DOHH2 (cell line): ENCODE measurements at regions not wholly inside any gene's neighbourhood (a gene's known extent, or its start where the extent isn't known, plus 50 kb on each side); places are given as distances from the start of the nearest gene placed in this dataset.

Experiments used
- H3F3A ChIP-seq: fragments of 200-600 bp; sonication (generic), shearing (Covaris generic); 2 replicates; pipeline ENCODE4 v1.6.0; 2016; ENCODE audit warnings: antibody characterized with exemption, mild to moderate bottlenecking; ENCODE audit not compliant: control insufficient read depth, insufficient read depth
- H3K27ac ChIP-seq: fragments of 200-600 bp; sonication (generic); 2 replicates; pipeline ENCODE4 v1.5.1; 2014; ENCODE audit warnings: low read depth, mild to moderate bottlenecking, low read length, moderate library complexity
- H3K27me3 ChIP-seq: fragments of 200-600 bp; sonication (generic); 2 replicates; pipeline ENCODE4 v1.6.1; 2014; ENCODE audit warnings: mild to moderate bottlenecking, low read length, mixed read lengths; ENCODE audit not compliant: control insufficient read depth
- H3K36me3 ChIP-seq: fragments of 200-600 bp; sonication (generic); 2 replicates; pipeline ENCODE4 v1.6.1; 2014; ENCODE audit warnings: mild to moderate bottlenecking, low read length, moderate library complexity, mixed read lengths; ENCODE audit not compliant: control insufficient read depth
- H3K4me1 ChIP-seq: fragments of 200-600 bp; sonication (generic); 2 replicates; pipeline ENCODE4 v1.6.1; 2014; ENCODE audit warnings: mild to moderate bottlenecking, low read length, mixed read lengths; ENCODE audit not compliant: control insufficient read depth
- H3K4me2 ChIP-seq: fragments of 200-600 bp; sonication (generic); 2 replicates; pipeline ENCODE4 v1.6.0; 2014; ENCODE audit warnings: mild to moderate bottlenecking, low read length, moderate library complexity
- H3K4me3 ChIP-seq: fragments of 200-600 bp; sonication (generic); 2 replicates; pipeline ENCODE4 v1.5.1; 2014; ENCODE audit warnings: mild to moderate bottlenecking, low read length, mixed read lengths
- H3K79me2 ChIP-seq: fragments of 200-600 bp; sonication (generic); 2 replicates; pipeline ENCODE4 v1.6.1; 2014; ENCODE audit warnings: mild to moderate bottlenecking, low read length, mixed read lengths; ENCODE audit not compliant: control insufficient read depth
- H3K9me2 ChIP-seq: fragments of 200-600 bp; sonication (generic); replicated peaks from 2 replicates; pipeline ENCODE4 v1.6.1; 2014; ENCODE audit warnings: mild to moderate bottlenecking, low read length, mixed read lengths; ENCODE audit not compliant: control insufficient read depth
- H3K9me3 ChIP-seq: fragments of 200-600 bp; sonication (generic); 2 replicates; pipeline ENCODE4 v1.6.1; 2014; ENCODE audit warnings: antibody characterized with exemption, low read length, mixed read lengths; ENCODE audit not compliant: control insufficient read depth, insufficient read depth
- H4K20me1 ChIP-seq: fragments of 200-600 bp; sonication (generic); 2 replicates; pipeline ENCODE4 v1.6.0; 2014; ENCODE audit warnings: low read depth, mild to moderate bottlenecking, antibody characterized with exemption, low read length, moderate library complexity; ENCODE audit not compliant: control insufficient read depth, insufficient read depth
- CTCF ChIP-seq: fragments of 200-600 bp; sonication (generic); IDR thresholded peaks from one replicate; pipeline ENCODE4 v1.5.1; 2014; ENCODE audit warnings: antibody characterized with exemption, mild to moderate bottlenecking, low read depth, low read length; ENCODE audit not compliant: poor library complexity, severe bottlenecking
- EZH2phosphoT487 ChIP-seq: fragments of 200-600 bp; sonication (generic); IDR thresholded peaks from 2 replicates; pipeline ENCODE4 v1.6.1; 2017; ENCODE audit warnings: borderline replicate concordance, mild to moderate bottlenecking, antibody characterized with exemption, low read length, moderate library complexity, mixed read lengths

- no peaks in the 10 kb centered on the region for H3K27me3 ChIP-seq
- H3K4me2 ChIP-seq: no peak overlapping the region
- H3K79me2 ChIP-seq: no peaks in the 10 kb centered on the region
- no peaks in the 10 kb centered on the region for H3K9me2 ChIP-seq
- no peak for TF ChIP-seq CTCF
- no peak for TF ChIP-seq EZH2phosphoT487
- no peaks in the 10 kb centered on the region for H3K36me3 ChIP-seq
- no peak overlapping the region for H3K4me3 ChIP-seq
- H3K27ac ChIP-seq: no peak overlapping the region
- H3F3A ChIP-seq: no peaks in the 10 kb centered on the region
- H3K4me1 ChIP-seq: peaks cover 12% of the 10 kb centered on the region
- no peaks in the 10 kb centered on the region for H3K9me3 ChIP-seq
- no peaks in the 10 kb centered on the region for H4K20me1 ChIP-seq
These were observed 149.3 kb upstream of the DPP6 start for GRCh38 chr7:153902862-153903261.

GRCh38 chr7:153912211-153912610, 140.0 kb upstream of the DPP6 start:
- TF ChIP-seq EZH2phosphoT487: no peak
- no peak for TF ChIP-seq CTCF
- Histone ChIP-seq H3K36me3 (no peaks in the 10 kb centered on the region), H3F3A (no peaks in the 10 kb centered on the region)

DNA sequence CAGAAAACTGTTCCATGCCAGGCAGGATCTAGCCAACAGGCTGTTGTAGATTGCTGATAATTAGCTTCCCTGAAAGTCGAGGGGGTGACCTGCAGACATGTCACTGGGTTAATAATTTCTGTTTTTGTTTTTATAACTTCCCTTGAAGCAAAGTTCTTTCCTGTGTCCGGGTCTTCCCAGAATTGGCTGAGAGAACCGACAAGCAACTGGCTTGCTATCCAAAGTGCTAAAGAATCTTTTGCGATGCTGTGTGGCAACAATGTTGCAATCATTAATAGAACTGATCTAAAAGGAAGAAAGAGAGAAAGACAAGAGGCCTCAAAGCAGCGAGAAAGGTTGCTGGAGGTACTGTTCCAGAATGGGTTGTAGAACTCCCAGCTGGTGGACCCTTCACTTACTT, 132.1 kb upstream of the DPP6 start:
- 0 out of 2 replicates have a peak, but pooled peaks cover 4% of the 10 kb centered on the region for H3K9me2 ChIP-seq
- no peak for TF ChIP-seq EZH2phosphoT487
- TF ChIP-seq CTCF: no peak
- peaks cover 6% of the 10 kb centered on the region for H3K9me3 ChIP-seq

More at GRCh38 chr7:153912211-153912610, 140.0 kb upstream of the DPP6 start:
- no peaks in the 10 kb centered on the region for H3K79me2 ChIP-seq
- H3K4me3 ChIP-seq: no peak overlapping the region
- H4K20me1 ChIP-seq: no peaks in the 10 kb centered on the region
- H3K4me2 ChIP-seq: no peak overlapping the region
- no peaks in the 10 kb centered on the region for H3K9me2 ChIP-seq
- H3K4me1 ChIP-seq: no peaks in the 10 kb centered on the region
- H3K27ac ChIP-seq: no peak overlapping the region
- H3K9me3 ChIP-seq: peaks cover 4% of the 10 kb centered on the region
- no peaks in the 10 kb centered on the region for H3K27me3 ChIP-seq

More for the DNA sequence above, 132.1 kb upstream of the DPP6 start:
- Histone ChIP-seq H3K27ac (no peak overlapping the region), H3K4me1 (no peaks in the 10 kb centered on the region), H3K4me3 (no peak overlapping the region), H3K27me3 (no peaks in the 10 kb centered on the region), H3F3A (no peaks in the 10 kb centered on the region), H3K4me2 (no peak overlapping the region), H3K36me3 (no peaks in the 10 kb centered on the region), H4K20me1 (no peaks in the 10 kb centered on the region), H3K79me2 (no peaks in the 10 kb centered on the region)
